Peyer's patch (tissue), 4 donors: ENCODE measurements at regions not wholly inside any gene's neighbourhood (a gene's known extent, or its start where the extent isn't known, plus 50 kb on each side); places are given as distances from the start of the nearest gene placed in this dataset.

ENCODE experiments used
- CTCF ChIP-seq, 6 experiments: fragments of 450-650 bp in 4 of 6; fragments of 200-600 bp in 2 of 6; sonication (generic) in 1 of 6; IDR thresholded peaks; one replicate each; pipeline ENCODE4 v1.5.1; 2017 to 2019; ENCODE audit warnings: antibody characterized with exemption in 6 of 6, mild to moderate bottlenecking in 3 of 6, moderate library complexity in 1 of 6
- POLR2A ChIP-seq, 2 donors: fragments of 450-650 bp; IDR thresholded peaks; one replicate each; pipeline ENCODE4 v1.5.1; 2017; ENCODE audit warnings: antibody characterized with exemption in 2 of 2, mild to moderate bottlenecking in 2 of 2, moderate library complexity in 2 of 2

- TF ChIP-seq CTCF (IDR thresholded peaks at IDR 0.05) (no peak), POLR2A (IDR thresholded peaks at IDR 0.05) (no peak)
These were observed 1326.2 kb upstream of the TMEFF2 start for GRCh38 chr2:193520709-193521458.
